ENCODE measurements at regions not wholly inside any gene's neighbourhood (a gene's known extent, or its start where the extent isn't known, plus 50 kb on each side); places are given as distances from the start of the nearest gene placed in this dataset.

DNA sequence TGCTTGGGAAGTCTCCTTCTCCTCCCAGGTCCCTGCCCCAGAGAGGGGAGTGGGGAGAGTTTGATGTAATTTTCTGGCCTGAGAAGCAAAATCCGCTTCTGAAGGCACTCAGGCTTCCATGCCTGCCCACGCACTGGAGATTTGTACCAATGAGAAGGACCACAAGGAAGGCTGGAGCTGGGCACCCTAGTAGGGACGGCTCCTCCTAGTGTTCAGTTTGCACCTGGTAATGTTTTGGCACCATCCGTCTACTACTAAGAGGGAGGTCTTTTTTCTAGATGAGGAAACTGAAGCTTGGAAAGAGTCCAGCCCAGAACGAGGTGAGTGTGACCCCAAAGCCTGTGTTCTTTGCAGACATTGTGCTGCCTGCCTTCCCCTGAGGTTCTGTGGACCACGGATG lies 83.6 kb upstream of the NLRP1 start:
- TF ChIP-seq, protein P1, sequence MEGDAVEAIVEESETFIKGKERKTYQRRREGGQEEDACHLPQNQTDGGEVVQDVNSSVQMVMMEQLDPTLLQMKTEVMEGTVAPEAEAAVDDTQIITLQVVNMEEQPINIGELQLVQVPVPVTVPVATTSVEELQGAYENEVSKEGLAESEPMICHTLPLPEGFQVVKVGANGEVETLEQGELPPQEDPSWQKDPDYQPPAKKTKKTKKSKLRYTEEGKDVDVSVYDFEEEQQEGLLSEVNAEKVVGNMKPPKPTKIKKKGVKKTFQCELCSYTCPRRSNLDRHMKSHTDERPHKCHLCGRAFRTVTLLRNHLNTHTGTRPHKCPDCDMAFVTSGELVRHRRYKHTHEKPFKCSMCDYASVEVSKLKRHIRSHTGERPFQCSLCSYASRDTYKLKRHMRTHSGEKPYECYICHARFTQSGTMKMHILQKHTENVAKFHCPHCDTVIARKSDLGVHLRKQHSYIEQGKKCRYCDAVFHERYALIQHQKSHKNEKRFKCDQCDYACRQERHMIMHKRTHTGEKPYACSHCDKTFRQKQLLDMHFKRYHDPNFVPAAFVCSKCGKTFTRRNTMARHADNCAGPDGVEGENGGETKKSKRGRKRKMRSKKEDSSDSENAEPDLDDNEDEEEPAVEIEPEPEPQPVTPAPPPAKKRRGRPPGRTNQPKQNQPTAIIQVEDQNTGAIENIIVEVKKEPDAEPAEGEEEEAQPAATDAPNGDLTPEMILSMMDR (IDR thresholded peaks at IDR 0.05; ENCODE audit: insufficient read depth, low read length, poor library complexity, severe bottlenecking): no peak
- TF ChIP-seq EZH2phosphoT487 (conservative IDR thresholded peaks at IDR 0.05; ENCODE audit: low read length): no peak

Data from SU-DHL-6 (cell line).